ENCODE measurements at regions not wholly inside any gene's neighbourhood (a gene's known extent, or its start where the extent isn't known, plus 50 kb on each side); places are given as distances from the start of the nearest gene placed in this dataset.
"Not testable (repeated sequence)": the region's sequence is repeated elsewhere in the genome, so short reads cannot be mapped to it uniquely, and the experiment has no call there.

GRCh38 chr15:69568173-69569009, 115.8 kb downstream of the RPLP1 start:
- intact Hi-C loops (cut with DNase I), result loop anchor here (10.0 kb wide), 1 partner anchor 94 kb away; no protein-coding TSS in a partner anchor
- no peak for DNase-seq (ENCODE audit: missing footprints)
- ATAC-seq, result no peak

- intact Hi-C loops (cut with DNase I), result loop anchor here (10.0 kb wide), 1 partner anchor 794 kb away; no protein-coding TSS in a partner anchor
- DNase-seq (ENCODE audit: missing footprints), result no peak
- no peak for ATAC-seq
Measured at GRCh38 chr15:69570454-69570853, 117.8 kb downstream of the RPLP1 start.

- ATAC-seq (no peak), DNase-seq (ENCODE audit: missing footprints) (no peak)
- intact Hi-C loops (cut with DNase I), result loop anchor here (10.0 kb wide), 1 partner anchor 794 kb away; no protein-coding TSS in a partner anchor
Measured at GRCh38 chr15:69570997-69571396, 118.4 kb downstream of the RPLP1 start.

GRCh38 chr15:69573278-69573677, 120.7 kb downstream of the RPLP1 start:
- intact Hi-C loops (cut with DNase I), result loop anchor here (10.0 kb wide), 1 partner anchor 792 kb away; no protein-coding TSS in a partner anchor
- ATAC-seq; DNase-seq (ENCODE audit: missing footprints): not testable (repeated sequence)

GRCh38 chr15:69573815-69574475, 121.3 kb downstream of the RPLP1 start:
- ATAC-seq (no peak), DNase-seq (ENCODE audit: missing footprints) (no peak)
- intact Hi-C loops (cut with DNase I), result loop anchor here (10.0 kb wide), 1 partner anchor 791 kb away; no protein-coding TSS in a partner anchor

GRCh38 chr15:69574506-69574905, 121.9 kb downstream of the RPLP1 start:
- intact Hi-C loops (cut with DNase I), result loop anchor here (10.0 kb wide), 1 partner anchor 790 kb away; no protein-coding TSS in a partner anchor
- DNase-seq (ENCODE audit: missing footprints) (no peak), ATAC-seq (no peak)

GRCh38 chr15:69575387-69575786, 122.8 kb downstream of the RPLP1 start:
- intact Hi-C loops (cut with DNase I), result loop anchor here (5.0 to 10.0 kb wide), 3 partner anchors 789 to 912 kb away; no protein-coding TSS in a partner anchor
- DNase-seq (ENCODE audit: missing footprints) (no peak), ATAC-seq (no peak)

- intact Hi-C loops (cut with DNase I), result loop anchor here (5.0 to 10.0 kb wide), 3 partner anchors 789 to 911 kb away; no protein-coding TSS in a partner anchor
- ATAC-seq, result peak; percentile 72
- no peak for DNase-seq (ENCODE audit: missing footprints)
Measured at GRCh38 chr15:69576035-69576526, 123.5 kb downstream of the RPLP1 start.

GRCh38 chr15:69576948-69577351, 124.3 kb downstream of the RPLP1 start:
- intact Hi-C loops (cut with DNase I), result loop anchor here (5.0 to 10.0 kb wide), 3 partner anchors 788 to 910 kb away; no protein-coding TSS in a partner anchor
- DNase-seq (ENCODE audit: missing footprints), result no peak
- ATAC-seq, result no peak

- DNase-seq (ENCODE audit: missing footprints) (no peak), ATAC-seq (no peak)
- intact Hi-C loops (cut with DNase I), result loop anchor here (5.0 to 10.0 kb wide), 3 partner anchors 787 to 910 kb away; no protein-coding TSS in a partner anchor
Measured at GRCh38 chr15:69577397-69577796, 124.8 kb downstream of the RPLP1 start.

- no peak for DNase-seq (ENCODE audit: missing footprints)
- intact Hi-C loops (cut with DNase I), result loop anchor here (5.0 to 10.0 kb wide), 3 partner anchors 787 to 909 kb away; no protein-coding TSS in a partner anchor
- no peak for ATAC-seq
Measured at GRCh38 chr15:69578252-69578651, 125.6 kb downstream of the RPLP1 start.

GRCh38 chr15:69578787-69579583, 126.4 kb downstream of the RPLP1 start:
- intact Hi-C loops (cut with DNase I), result loop anchor here (5.0 to 10.0 kb wide), 3 partner anchors 786 to 908 kb away; no protein-coding TSS in a partner anchor
- no peak for ATAC-seq

GRCh38 chr15:69579950-69580618, 127.5 kb downstream of the RPLP1 start:
- ATAC-seq, result no peak
- intact Hi-C loops (cut with DNase I), result loop anchor here (5.0 to 10.0 kb wide), 3 partner anchors 785 to 907 kb away; no protein-coding TSS in a partner anchor

More at GRCh38 chr15:69578787-69579583, 126.4 kb downstream of the RPLP1 start:
- DNase-seq (ENCODE audit: missing footprints), result no peak

GRCh38 chr15:69583626-69584025, 131.0 kb downstream of the RPLP1 start:
- intact Hi-C loops (cut with DNase I), result no loop called here
- ATAC-seq, result no peak
- DNase-seq (ENCODE audit: missing footprints), result no peak

More at GRCh38 chr15:69579950-69580618, 127.5 kb downstream of the RPLP1 start:
- DNase-seq (ENCODE audit: missing footprints), result no peak

GRCh38 chr15:69585937-69586336, 133.3 kb downstream of the RPLP1 start:
- DNase-seq (ENCODE audit: missing footprints) (no peak), ATAC-seq (no peak)
- intact Hi-C loops (cut with DNase I), result no loop called here

GRCh38 chr15:69586721-69587120, 134.1 kb downstream of the RPLP1 start:
- no peak for DNase-seq (ENCODE audit: missing footprints)
- no peak for ATAC-seq
- intact Hi-C loops (cut with DNase I), result no loop called here

GRCh38 chr15:69587723-69588426, 135.3 kb downstream of the RPLP1 start:
- no peak for DNase-seq (ENCODE audit: missing footprints)
- intact Hi-C loops (cut with DNase I), result no loop called here
- peak; percentile 73 for ATAC-seq

All from Right ventricle myocardium inferior (tissue), 1 donor.